AG09319 (cell line): ENCODE measurements at regions not wholly inside any gene's neighbourhood (a gene's known extent, or its start where the extent isn't known, plus 50 kb on each side); places are given as distances from the start of the nearest gene placed in this dataset.

Experiments used
- DNase-seq: peaks from one replicate; pipeline ENCODE4 v3.0.0-alpha.2; 2010; ENCODE audit warnings: low read depth; ENCODE audit errors: extremely low read depth
- TF ChIP-seq, protein P1 (sequence below): IDR thresholded peaks from 2 replicates; pipeline ENCODE4 v1.5.1; 2011; ENCODE audit warnings: low read depth, mild to moderate bottlenecking, inconsistent platforms, low read length, moderate library complexity

DNA sequence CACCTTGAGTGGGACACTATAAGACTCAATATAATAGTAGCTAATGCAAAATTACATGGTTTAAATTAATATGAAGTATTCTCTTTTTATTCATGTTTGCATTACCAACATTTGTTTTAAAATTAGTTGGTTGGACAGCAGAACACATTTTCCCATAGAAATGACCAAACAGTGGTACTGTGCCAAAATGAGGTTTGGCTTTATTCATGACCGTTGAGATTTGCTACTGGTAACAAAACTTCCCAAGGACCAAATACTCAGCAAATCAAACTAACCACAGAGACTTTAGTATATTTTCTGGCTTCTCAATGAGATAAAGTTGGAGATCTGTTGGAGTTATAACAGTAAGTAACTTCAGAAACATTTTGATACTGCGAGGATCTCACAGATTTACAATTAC, 637.8 kb upstream of the MEF2C start:
- TF ChIP-seq, protein P1, sequence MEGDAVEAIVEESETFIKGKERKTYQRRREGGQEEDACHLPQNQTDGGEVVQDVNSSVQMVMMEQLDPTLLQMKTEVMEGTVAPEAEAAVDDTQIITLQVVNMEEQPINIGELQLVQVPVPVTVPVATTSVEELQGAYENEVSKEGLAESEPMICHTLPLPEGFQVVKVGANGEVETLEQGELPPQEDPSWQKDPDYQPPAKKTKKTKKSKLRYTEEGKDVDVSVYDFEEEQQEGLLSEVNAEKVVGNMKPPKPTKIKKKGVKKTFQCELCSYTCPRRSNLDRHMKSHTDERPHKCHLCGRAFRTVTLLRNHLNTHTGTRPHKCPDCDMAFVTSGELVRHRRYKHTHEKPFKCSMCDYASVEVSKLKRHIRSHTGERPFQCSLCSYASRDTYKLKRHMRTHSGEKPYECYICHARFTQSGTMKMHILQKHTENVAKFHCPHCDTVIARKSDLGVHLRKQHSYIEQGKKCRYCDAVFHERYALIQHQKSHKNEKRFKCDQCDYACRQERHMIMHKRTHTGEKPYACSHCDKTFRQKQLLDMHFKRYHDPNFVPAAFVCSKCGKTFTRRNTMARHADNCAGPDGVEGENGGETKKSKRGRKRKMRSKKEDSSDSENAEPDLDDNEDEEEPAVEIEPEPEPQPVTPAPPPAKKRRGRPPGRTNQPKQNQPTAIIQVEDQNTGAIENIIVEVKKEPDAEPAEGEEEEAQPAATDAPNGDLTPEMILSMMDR, result no peak
- DNase-seq, result no peak

DNA sequence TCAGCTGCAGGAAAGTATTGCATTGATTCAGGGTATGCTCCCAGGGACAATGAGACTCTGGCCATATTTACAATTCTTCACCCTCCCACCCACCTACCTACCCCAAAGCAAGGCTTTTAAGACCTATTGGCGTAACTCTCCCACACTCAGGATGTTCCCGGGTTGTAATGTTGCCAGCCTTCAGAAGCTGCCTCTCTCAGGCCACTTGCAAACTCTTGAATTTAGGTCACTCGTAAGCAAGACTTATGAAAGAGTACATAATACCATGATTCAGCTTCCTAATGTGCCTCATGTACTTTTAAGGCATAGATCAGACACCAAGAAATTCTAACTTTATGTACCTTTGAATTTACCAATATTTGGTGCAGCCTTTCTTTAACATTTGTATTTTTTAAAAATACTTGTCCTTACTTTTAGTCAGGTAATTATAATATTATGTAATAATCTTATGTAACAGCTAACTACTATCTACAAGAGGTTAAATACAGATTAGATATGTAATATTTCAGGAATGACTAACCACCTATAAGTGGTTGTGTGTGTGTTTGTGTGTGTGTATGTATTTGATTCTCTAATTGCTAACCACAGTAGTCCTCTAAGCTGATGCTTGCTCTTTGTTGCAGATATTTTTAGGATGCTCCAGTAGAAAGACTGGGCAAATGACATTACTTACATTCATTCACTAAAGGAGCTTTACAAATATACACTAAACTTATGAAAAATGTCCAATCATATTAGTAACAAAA, 630.5 kb upstream of the MEF2C start:
- DNase-seq, result no peak
- TF ChIP-seq, protein P1, result no peak

DNA sequence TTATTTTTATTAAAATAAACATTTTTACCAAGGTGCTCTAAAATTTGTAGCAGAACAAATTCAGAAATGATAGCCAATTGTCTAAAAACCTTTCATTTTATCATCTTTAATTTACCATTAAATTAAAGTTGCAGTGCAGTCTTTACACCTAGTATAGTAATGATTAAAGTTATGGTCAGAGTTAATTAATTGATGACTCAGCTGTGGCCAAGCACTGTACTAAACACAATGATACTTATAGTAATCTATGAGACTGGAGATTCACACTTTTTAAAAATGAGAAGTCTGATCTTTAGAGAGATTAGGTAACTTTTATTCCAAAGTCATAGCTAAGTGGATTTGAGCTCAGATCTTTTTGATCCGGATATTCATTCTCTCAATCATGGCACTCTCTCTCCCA, 621.1 kb upstream of the MEF2C start:
- TF ChIP-seq, protein P1, result no peak

DNA sequence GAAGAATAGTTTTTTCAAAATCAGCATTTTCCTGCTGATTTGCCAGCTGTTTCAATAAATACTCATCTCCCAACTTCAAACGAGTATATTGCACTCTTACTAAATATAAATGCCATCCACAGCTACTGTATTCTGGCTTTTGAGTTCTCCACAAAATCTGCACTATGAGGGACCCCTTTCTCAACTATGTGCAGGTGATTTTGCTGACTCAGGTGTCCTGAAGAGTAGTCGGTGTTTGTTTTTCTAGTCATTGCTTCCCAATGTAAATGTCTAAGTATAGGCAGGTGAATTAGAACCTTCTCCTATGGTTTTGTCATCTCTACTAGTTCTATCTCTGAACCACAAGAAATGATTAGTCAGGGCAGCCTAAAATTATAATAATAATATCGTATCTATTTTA, 616.8 kb upstream of the MEF2C start:
- no peak for DNase-seq

More for the DNA sequence above, 621.1 kb upstream of the MEF2C start:
- DNase-seq, result no peak

DNA sequence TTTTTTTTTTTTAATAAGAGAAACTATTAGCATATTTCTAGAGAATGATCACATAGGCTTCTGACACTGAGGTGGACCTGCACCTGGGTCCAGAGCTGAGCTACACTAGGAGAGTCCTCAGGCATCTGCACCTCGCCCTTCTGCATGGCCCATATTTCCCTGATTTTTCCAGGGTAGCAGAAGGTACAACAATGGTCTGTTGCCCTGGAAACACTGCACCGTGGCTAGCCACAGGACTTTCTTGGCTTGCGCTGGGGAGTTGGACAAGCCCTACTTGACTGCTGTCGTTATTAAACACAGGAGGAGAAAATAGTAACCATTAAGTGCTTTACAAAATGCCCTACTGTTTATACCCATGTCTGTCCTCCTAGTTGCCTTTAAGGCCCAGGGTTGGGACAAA, 615.7 kb upstream of the MEF2C start:
- TF ChIP-seq, protein P1, result no peak
- no peak for DNase-seq

More for the DNA sequence above, 616.8 kb upstream of the MEF2C start:
- TF ChIP-seq, protein P1, result no peak

DNA sequence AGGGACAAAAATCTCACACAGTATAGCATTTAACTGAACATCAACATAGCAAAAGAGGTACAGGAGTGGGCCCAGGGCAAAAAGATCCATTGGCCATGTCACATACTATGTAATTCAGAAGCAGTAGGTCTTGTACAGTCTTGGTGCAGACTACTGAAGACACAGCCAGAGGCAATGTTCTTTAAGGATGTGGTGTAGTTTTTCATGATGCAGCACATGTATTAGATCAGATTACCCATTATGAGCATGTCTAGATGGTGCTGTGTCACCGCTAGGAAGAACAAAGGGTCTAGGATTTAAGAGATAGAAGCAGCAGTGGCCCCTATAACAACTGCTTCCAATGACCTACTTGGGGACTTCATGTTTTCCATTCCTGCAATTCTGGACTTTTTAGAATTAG, 610.4 kb upstream of the MEF2C start:
- no peak for DNase-seq
- TF ChIP-seq, protein P1, result no peak

DNA sequence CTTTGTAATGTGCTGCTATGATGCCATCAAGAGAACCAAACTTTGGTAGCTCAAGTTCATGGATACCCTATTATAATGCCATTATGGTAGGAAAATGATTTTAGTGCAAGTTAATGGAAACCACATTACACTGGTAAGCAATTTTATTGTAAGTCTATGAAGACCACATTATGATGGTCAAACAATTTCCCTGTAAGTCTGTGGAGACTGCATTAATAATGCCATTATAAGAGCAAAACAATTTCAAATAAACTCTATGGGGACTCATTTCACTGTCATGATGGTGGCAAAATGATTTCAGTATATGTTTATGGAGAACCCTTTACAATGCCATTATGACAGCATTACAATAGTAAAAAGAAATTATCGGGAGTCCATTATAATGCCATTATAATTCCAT, 602.0 kb upstream of the MEF2C start:
- TF ChIP-seq, protein P1, result no peak
- no peak for DNase-seq
